22Rv1 (cell line): ENCODE measurements at regions not wholly inside any gene's neighbourhood (a gene's known extent, or its start where the extent isn't known, plus 50 kb on each side); places are given as distances from the start of the nearest gene placed in this dataset.

Source experiments
- H3K27ac ChIP-seq: fragments of 450-650 bp; 2 replicates; pipeline ENCODE4 v1.5.1; 2017
- ZFX ChIP-seq: fragments of 450-650 bp; IDR thresholded peaks from 2 replicates; pipeline ENCODE4 v1.6.1; 2017; ENCODE audit warnings: antibody characterized with exemption, borderline replicate concordance
- TF ChIP-seq, protein P1 (sequence below): fragments of 450-650 bp; IDR thresholded peaks from 2 replicates; pipeline ENCODE4 v1.5.1; 2017; ENCODE audit warnings: mild to moderate bottlenecking

GRCh38 chr7:45368129-45368807 lies 205.9 kb upstream of the ADCY1 start:
- no peak overlapping the region for H3K27ac ChIP-seq
- TF ChIP-seq, protein P1, sequence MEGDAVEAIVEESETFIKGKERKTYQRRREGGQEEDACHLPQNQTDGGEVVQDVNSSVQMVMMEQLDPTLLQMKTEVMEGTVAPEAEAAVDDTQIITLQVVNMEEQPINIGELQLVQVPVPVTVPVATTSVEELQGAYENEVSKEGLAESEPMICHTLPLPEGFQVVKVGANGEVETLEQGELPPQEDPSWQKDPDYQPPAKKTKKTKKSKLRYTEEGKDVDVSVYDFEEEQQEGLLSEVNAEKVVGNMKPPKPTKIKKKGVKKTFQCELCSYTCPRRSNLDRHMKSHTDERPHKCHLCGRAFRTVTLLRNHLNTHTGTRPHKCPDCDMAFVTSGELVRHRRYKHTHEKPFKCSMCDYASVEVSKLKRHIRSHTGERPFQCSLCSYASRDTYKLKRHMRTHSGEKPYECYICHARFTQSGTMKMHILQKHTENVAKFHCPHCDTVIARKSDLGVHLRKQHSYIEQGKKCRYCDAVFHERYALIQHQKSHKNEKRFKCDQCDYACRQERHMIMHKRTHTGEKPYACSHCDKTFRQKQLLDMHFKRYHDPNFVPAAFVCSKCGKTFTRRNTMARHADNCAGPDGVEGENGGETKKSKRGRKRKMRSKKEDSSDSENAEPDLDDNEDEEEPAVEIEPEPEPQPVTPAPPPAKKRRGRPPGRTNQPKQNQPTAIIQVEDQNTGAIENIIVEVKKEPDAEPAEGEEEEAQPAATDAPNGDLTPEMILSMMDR = no peak
- TF ChIP-seq ZFX = no peak

GRCh38 chr7:45384499-45384898 lies 189.7 kb upstream of the ADCY1 start:
- H3K27ac ChIP-seq = no peak overlapping the region
- TF ChIP-seq ZFX = no peak
- TF ChIP-seq, protein P1 = no peak

- TF ChIP-seq, protein P1 = no peak
- no peak for TF ChIP-seq ZFX
- no peak overlapping the region for H3K27ac ChIP-seq
These were observed 186.3 kb upstream of the ADCY1 start for GRCh38 chr7:45387837-45388236.

GRCh38 chr7:45389073-45389872 lies 184.9 kb upstream of the ADCY1 start:
- TF ChIP-seq ZFX = no peak
- TF ChIP-seq, protein P1 = no peak
- H3K27ac ChIP-seq = no peak overlapping the region

- TF ChIP-seq, protein P1 = no peak
- no peak for TF ChIP-seq ZFX
- H3K27ac ChIP-seq = no peak overlapping the region
These were observed 184.0 kb upstream of the ADCY1 start for GRCh38 chr7:45390180-45390579.

GRCh38 chr7:45390731-45391130 lies 183.4 kb upstream of the ADCY1 start:
- no peak overlapping the region for H3K27ac ChIP-seq
- no peak for TF ChIP-seq ZFX
- TF ChIP-seq, protein P1 = no peak
